ENCODE measurements at regions not wholly inside any gene's neighbourhood (a gene's known extent, or its start where the extent isn't known, plus 50 kb on each side); places are given as distances from the start of the nearest gene placed in this dataset.
"Not testable (repeated sequence)": the region's sequence is repeated elsewhere in the genome, so short reads cannot be mapped to it uniquely, and the experiment has no call there.

- DNase-seq: no peak
Observed at GRCh38 chr2:180927030-180927686, 53.2 kb upstream of the UBE2E3 start.

GRCh38 chr2:180925700-180926099 lies 54.7 kb upstream of the UBE2E3 start:
- DNase-seq: no peak

DNA sequence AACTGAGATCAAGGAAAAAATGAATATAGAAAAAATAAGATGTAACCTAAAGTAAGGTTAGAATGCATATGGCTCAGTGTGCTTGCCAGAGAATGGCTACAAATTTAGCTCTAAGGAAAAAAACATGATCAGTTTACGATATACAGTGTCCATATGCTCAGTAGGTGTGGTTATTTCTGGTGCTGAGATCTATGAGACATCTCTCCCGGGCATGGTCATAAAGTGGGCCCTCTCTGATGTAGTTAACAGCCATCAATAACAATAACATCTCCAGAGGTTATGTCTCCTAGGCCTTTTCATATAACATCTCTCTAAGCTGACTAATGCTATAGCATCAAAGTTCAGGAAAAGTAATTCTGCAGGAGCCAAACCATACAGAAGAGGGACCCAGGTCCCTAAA lies 56.3 kb upstream of the UBE2E3 start:
- no peak for DNase-seq

GRCh38 chr2:180910831-180911665 lies 69.4 kb upstream of the UBE2E3 start:
- DNase-seq: no peak

- DNase-seq: no peak
Observed at GRCh38 chr2:180907731-180908130, 72.7 kb upstream of the UBE2E3 start.

- DNase-seq: no peak
Observed at GRCh38 chr2:180905461-180905860, 74.9 kb upstream of the UBE2E3 start.

GRCh38 chr2:180905002-180905401 lies 75.4 kb upstream of the UBE2E3 start:
- DNase-seq: no peak

DNA sequence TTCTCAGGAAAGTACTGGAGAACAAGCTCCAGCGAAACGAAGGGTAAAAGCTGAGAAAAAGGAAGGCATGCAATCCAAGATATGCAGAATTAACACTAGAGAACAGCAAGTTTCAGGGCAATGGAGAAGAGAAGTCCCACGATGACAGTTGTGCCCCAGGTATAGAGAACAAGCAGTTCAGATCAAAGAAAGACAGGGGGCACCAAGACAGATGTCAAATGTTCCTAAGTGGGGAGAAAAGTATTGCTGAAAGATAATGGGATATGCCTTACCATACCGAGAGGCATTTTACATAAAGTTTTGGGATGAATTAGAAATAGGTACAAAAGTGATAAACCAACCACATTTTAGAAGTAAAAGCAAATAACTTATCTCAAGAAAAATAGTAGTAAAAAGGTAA lies 79.1 kb upstream of the UBE2E3 start:
- DNase-seq: no peak

DNA sequence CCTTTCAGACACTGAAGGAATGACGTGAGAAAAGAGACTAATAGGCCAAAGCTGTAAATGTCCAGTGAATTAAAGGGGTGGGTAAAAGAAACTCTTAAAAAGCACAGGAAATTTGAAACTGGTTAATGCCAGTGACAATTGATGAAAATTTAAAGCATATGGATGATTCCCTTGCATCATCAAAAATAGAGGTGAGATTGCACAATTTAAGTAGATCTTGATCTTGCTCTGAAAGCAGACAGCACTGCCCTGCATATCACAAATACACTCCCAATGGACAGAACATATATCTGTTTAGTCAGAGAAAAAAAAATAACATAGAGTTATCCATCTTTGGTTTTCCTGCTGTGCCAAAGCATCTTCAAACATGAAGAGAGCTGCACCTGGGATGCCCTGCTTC lies 86.7 kb upstream of the UBE2E3 start:
- DNase-seq: no peak

DNA sequence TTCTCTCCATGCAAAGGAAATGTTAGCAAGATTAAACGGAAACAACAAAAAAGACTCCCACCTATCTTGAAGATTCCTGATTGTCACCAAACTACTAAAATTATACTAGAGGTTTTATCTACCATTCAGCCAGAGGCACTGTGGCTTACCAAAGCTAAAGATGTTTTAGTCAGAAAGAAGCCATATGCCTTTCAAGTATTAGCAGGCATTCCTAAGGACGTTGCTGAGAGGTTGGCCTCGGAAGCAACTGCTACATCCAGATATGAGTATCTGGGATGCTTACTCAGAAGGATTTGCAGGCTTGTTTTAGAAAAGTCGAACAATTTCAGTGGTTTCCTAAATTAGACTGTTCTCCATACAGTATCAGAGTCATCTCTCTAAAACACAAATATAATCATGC lies 88.3 kb upstream of the UBE2E3 start:
- no peak for DNase-seq

DNA sequence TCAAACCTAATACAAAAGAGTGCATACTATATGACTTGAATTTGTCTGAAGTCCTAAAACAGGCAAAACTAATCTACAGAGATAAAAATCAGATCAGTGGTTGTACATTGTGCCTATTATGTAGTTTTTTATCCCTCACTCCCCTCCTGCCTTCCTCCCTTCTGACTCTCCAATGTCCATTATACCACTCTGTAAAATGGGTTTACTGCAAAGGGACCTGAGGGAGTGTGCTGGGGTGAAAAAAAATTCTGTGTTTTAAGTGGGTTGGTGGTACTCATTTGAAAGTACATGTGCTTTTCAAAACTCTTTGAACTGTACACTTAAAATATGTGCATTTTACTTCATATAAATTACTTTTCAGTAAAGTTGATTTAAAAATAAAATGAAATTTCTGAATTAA lies 89.0 kb upstream of the UBE2E3 start:
- no peak for DNase-seq

- DNase-seq: no peak
Observed at GRCh38 chr2:180890781-180891180, 89.6 kb upstream of the UBE2E3 start.

GRCh38 chr2:180882959-180883358 lies 97.4 kb upstream of the UBE2E3 start:
- no peak for DNase-seq

GRCh38 chr2:180876506-180876905 lies 103.9 kb upstream of the UBE2E3 start:
- DNase-seq: no peak

- no peak for DNase-seq
Observed at GRCh38 chr2:180873219-180873618, 107.2 kb upstream of the UBE2E3 start.

GRCh38 chr2:180872781-180873180 lies 107.6 kb upstream of the UBE2E3 start:
- DNase-seq: not testable (repeated sequence)

DNA sequence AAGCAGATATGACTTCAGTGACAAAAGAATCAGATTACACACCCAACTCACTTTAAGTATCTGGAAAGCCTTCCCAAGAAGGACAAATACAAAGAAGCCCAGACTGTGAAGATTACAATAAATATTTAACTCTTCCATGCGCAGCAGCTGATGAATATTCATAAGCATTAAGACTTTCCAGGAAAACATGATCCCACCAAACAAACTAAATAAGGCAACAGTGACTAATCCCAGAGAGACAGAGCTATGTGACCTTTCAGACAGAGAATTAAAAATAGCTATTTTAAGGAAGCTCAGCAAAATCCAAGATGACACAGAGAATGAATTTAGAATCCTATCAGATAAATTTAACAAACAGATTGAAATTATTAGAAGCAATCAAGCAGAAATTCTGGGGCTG lies 108.2 kb upstream of the UBE2E3 start:
- DNase-seq: no peak

GRCh38 chr2:180871649-180872048 lies 108.8 kb upstream of the UBE2E3 start:
- DNase-seq: no peak

DNA sequence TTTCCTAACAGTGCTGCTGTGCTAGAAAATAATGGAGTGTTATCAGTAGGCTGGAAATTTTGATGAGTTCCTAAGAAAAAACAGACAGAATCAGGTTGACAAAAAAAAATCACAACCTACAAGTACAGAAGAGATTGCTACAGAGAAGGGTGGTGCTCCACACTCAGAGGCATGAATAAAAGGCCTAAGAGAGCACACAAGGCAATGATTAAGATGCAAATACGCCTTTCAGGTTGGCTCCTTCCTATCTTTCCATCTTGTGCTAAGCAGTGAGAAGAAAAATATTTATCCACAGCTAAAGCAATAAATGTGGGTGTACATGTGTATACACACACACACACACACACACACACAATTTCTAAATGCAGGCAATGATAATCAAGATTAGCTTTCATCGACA lies 130.6 kb upstream of the UBE2E3 start:
- no peak for DNase-seq

DNA sequence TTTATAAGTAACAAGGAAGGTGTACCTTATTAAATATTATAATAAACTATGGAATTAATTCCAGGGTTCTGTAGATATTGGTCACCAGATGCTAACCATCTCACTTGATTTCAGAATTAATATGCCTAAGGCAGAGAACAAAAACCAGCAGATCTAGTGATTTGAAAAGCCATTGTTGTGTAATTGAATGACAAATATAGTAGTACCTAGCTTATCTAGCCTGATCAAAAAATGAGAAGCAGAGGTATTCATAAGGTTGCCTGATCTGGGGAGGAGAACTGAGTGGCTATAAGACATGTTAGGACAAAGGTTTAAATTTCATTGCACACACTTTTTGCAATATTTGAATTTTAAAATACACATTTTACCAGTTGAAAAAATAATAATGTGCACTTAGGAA lies 132.0 kb upstream of the UBE2E3 start:
- DNase-seq: no peak

GRCh38 chr2:180846756-180847472 lies 133.5 kb upstream of the UBE2E3 start:
- no peak for DNase-seq

DNA sequence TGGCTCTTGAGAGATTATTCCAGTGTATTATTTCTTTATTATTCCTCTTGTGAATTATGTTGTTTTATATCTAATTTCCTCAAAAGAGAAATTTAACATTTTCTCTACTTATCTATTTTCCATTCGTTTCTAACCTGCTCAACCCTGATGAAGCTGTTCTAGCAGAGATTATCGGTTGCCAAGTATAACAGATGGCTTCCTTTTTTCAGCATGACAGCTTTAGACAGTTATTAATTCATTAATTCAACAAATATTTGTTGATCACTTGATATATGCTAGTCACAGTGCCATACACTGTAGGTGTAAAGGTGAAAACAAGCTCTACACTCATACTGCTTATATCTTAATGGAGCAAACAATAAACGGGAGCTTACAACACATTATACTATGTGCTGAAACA lies 137.9 kb upstream of the UBE2E3 start:
- DNase-seq: no peak

DNA sequence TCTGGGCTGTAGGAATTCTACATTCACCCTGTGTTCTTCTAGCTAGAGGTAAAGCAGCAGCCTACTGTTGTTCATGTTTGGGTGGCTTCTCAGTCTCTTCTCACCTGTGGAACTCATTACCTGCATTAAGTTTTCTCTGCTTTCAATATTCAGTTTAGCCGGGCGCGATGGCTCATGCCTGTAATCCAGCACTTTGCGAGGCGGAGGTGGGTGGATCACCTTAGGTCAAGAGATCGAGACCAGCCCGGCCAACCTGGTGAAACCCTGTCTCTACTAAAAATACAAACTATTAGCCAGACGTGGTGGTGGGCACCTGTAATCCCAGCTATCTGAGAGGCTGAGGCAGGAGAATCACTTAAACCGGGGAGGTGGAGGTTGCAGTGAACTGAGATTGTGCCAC lies 139.8 kb upstream of the UBE2E3 start:
- no peak for DNase-seq

DNA sequence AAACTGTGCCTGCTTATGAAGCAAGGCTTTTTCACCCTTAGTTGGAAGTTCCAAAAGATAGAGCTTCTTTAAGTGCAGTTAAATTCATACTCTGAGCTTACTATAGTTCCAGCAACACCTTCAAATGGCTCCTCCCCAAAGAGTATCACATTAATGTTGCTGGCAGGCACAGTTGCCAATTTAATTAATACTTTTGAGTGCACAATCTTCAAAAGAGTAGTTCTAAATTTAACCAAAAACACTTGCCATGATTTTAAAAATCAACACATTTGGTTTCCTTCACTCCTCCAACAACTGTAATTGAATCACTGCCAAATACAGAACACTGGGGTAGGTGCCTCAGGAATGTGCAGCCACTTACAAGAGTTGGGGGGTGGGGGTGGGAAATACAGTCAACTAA lies 150.6 kb upstream of the UBE2E3 start:
- no peak for DNase-seq
